DMS53 (cell line): ENCODE measurements at regions not wholly inside any gene's neighbourhood (a gene's known extent, or its start where the extent isn't known, plus 50 kb on each side); places are given as distances from the start of the nearest gene placed in this dataset.

Experiments used
- DNase-seq: peaks from one replicate; lab custom pipeline; 2025; lab: John Stamatoyannopoulos, UW

GRCh38 chr10:3467052-3467951 is 294.7 kb upstream of the PITRM1 start:
- peak; percentile 93 for DNase-seq

DNA sequence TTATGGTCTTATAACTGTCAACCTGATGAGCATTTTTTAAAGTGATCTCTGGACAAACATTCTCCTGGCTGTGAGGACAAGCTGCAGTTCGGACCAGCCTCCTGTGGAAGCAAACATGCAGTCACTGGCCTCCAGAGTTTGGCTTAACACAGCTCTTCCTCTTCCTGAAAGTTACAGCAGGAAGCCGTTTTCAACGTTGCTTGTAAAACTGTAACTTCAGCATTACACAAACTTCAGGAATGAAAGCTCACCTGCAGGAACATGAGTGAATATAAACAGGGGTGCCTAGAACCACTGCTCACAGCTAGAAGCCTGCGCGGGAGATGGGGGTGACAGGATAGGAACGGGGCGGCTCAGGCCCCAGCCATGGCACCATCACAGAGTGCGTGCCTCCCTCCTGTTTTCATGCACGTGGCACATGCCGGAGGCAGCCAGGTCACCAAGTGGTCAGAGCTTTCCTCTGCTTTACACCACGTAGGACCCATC is 292.9 kb upstream of the PITRM1 start:
- DNase-seq = peak; percentile 53

DNA sequence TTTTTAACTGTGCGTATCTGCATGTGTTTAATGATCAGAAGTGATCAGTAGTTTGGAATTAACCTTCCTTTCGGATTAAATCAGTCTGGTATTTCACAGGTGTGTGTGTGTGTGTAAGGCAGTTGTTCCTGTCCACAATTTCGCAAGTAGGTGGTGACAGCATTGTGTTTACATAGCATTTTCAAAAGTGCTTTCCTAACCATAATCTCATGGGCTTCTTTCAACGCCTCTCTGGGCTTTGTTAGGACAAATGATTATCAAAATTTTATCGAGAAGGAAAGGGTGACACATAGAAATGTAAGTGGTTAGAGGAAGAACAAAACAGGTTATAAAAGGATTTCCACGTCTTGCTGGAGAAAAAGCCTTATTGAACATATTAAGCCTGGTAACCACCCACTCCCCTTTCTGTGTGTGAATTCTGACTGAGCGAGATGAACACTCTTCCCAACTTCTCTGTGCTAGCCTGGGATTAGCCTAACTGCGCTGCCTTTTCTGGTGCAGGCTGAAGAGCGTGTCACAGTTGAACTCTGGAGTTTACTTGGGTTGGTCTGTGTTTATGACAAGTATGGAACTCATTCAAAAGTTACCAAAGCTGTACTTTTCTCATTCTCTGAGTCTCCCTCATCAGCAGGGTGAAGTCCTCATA is 292.3 kb upstream of the PITRM1 start:
- DNase-seq = peak; percentile 74

DNA sequence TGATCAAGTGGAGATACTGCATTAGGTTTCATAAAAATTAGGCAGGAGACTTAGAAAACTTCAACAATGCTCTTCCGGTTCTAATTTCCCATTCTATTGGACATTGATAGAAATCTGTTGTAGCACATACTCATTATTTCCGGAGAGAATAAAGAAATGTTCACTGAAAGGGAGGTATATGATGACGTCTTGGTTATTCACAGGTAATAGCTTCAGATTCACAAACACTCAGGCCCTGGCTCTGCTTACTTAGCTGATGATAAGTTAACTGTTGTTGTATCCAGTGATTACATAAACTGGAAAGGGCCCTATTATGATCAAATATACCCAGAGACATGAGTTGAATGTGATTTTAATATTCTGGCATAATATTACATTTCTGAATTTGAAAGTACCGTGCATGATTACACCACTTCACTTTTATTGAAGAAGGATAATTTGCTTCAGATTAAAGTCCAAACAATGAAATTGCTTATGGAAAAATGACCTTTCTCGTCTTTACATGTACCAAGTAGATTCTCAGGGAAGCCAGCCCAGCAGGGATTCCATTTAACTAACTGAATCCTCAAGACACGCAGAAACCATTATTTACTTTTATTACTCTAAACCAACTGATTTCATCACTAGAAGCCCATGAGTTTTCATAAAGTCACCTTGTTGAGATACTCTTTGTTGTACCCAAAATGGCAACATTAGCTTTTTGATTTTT is 288.0 kb upstream of the PITRM1 start:
- no peak for DNase-seq

GRCh38 chr10:3455385-3456334 is 283.1 kb upstream of the PITRM1 start:
- no peak for DNase-seq

GRCh38 chr10:3452683-3453361 is 280.2 kb upstream of the PITRM1 start:
- no peak for DNase-seq

DNA sequence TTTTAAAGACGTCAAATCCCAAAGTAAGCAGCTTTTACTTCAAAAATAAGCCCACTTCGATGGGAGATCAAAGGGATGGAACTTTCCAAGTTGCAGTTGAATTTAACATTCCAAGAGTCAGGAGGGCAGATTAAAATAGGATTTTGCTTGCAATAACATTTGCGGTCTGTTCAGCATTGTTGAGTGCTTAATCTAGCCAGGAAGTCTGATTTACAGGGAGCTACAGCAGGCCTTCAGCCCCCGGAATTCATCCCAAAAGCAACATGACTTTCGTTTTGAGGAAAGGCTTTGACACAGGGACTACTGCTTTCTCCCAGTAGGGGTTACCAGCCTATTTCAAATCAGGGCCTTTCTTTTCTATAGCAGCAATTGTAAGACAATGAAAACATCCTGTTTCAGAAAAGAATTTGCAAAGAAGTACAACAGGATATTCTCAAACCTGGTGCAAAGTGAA is 279.6 kb upstream of the PITRM1 start:
- DNase-seq = no peak

- DNase-seq = no peak
Measured at GRCh38 chr10:3451516-3452172, 279.1 kb upstream of the PITRM1 start.

DNA sequence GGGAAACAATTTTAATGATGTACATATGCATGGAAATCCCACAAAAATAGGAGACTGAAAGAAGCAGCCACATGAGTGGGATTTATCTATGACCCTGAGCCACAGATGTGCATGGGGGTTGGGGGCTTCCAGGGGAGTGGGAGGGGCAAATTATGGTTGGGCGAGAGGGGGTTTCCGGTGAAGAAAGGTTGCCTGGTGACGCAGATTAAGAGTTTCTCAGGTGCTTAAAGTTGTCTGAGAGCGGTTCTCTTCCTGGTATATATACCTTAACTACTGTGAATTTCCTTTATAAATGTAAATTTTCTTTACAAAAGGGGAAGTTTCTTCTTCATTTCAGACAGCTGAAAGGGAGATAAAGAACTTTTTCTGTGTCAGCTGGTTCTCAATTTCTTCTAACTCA is 273.6 kb upstream of the PITRM1 start:
- no peak for DNase-seq

GRCh38 chr10:3445648-3446047 is 273.1 kb upstream of the PITRM1 start:
- DNase-seq = no peak

DNA sequence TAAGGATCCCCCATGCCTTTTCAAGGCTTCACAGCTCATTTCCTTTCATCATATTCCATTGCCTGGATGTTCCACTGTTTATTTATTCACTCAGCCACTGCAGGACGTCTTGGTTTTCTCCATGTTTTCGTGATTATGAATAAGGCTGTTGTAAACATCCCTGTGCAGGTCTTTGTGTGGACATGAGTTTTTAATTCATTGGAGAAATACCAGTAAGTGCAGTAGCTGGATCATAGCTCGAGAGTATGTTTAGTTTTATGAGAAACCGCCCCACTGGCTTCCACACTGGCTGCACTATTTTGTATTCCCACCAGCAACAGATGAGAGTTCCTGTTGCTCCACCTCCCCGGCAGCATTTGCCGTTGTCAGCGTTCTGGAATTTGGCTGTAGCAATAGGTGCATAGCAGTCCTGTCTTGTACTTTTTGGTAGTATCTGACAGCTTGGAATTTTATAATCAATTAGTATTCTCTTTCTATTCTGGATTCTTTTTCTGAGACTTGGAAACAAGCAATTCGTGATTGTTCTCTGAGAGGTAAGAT is 269.9 kb upstream of the PITRM1 start:
- DNase-seq = no peak

DNA sequence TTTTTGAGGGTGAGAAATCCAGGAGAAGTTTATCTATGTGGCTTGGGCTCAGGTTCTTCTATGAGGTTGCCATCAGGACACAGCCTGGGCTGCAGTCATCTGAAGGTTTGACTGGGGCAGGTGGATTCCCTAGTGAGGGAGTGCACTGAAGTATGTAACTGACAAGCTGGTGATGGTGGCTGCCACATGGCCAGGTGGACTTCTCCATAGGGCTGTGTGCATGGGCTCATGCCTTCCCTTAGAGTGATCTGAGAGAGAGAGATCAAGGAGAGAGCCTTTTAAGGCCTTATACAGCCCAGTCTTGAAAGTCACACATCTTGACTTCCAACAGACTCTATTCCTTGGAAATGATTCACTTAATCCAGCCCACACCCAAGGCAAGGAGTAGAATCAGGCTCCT is 266.6 kb upstream of the PITRM1 start:
- DNase-seq = no peak

- DNase-seq = no peak
Measured at GRCh38 chr10:3438606-3439005, 266.0 kb upstream of the PITRM1 start.

DNA sequence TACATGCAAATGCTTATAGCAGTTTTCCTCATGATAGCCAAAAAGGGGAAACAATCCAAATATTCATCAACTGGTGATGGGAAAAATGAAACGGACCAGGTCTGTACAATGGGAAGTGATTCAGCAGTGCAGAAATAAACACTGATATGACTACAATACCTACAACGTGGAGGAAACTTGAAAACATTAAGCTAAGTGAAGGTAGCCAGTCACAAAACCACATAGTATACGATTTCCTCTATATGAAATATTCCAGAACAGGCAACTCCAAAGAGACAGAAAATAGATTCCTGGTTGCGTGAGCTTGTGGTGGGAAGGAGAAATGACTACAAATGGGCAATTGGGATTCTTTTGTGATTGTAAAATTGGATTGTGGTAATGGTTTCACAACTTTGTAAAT is 263.1 kb upstream of the PITRM1 start:
- DNase-seq = no peak

GRCh38 chr10:3433988-3434387 is 261.4 kb upstream of the PITRM1 start:
- DNase-seq = no peak

- DNase-seq = no peak
Measured at GRCh38 chr10:3433131-3433530, 260.5 kb upstream of the PITRM1 start.

GRCh38 chr10:3432081-3432825 is 259.7 kb upstream of the PITRM1 start:
- no peak for DNase-seq

- DNase-seq = no peak
Measured at GRCh38 chr10:3430501-3430900, 257.9 kb upstream of the PITRM1 start.

DNA sequence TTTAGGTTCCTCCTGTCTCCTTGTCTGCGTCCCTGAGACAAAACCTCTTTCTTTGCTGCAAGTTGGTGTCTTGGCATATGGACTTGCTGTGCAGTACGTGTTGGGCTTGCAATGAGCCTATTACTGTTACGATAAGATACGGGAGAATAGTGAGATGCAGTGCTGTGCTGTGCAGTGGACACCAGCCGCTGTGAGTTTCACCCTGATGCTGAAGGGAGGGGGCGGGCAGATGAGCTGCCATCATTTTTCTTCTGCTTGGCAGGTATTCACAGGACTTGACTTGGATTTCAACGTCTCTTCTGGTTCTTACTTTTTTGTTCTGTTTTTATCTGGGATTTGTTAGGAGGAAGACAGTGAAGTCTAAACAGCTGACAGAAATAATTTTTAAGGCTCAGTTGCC is 257.1 kb upstream of the PITRM1 start:
- DNase-seq = no peak
